GM18498 (cell line): ENCODE measurements at regions not wholly inside any gene's neighbourhood (a gene's known extent, or its start where the extent isn't known, plus 50 kb on each side); places are given as distances from the start of the nearest gene placed in this dataset.
"Not testable (repeated sequence)": the region's sequence is repeated elsewhere in the genome, so short reads cannot be mapped to it uniquely, and the experiment has no call there.

Experiments
- ATAC-seq: cut with Tn5 transposase; IDR thresholded peaks from one replicate; pipeline ENCODE4 v1.9.1; 2021; ENCODE audit warnings: mild to moderate bottlenecking, moderate library complexity; ENCODE audit not compliant: unreplicated experiment

GRCh38 chr6:77089776-77090175 is 373.5 kb downstream of the HTR1B start:
- no peak for ATAC-seq

- not testable (repeated sequence) for ATAC-seq
Measured at GRCh38 chr6:77087794-77088318, 375.4 kb downstream of the HTR1B start.

- no peak for ATAC-seq
Measured at GRCh38 chr6:77074037-77074713, 389.1 kb downstream of the HTR1B start.

GRCh38 chr6:77073410-77073760 is 389.9 kb downstream of the HTR1B start:
- no peak for ATAC-seq

- ATAC-seq: no peak
Measured at GRCh38 chr6:77072694-77073409, 390.4 kb downstream of the HTR1B start.

- no peak for ATAC-seq
Measured at GRCh38 chr6:77063494-77063893, 399.8 kb downstream of the HTR1B start.

GRCh38 chr6:77055711-77056110 is 407.6 kb downstream of the HTR1B start:
- ATAC-seq: no peak

GRCh38 chr6:77040568-77041195 is 422.6 kb downstream of the HTR1B start:
- no peak for ATAC-seq

- no peak for ATAC-seq
Measured at GRCh38 chr6:77038807-77039206, 424.5 kb downstream of the HTR1B start.

GRCh38 chr6:77037439-77037838 is 425.9 kb downstream of the HTR1B start:
- ATAC-seq: no peak

GRCh38 chr6:77036400-77036799 is 426.9 kb downstream of the HTR1B start:
- no peak for ATAC-seq

- ATAC-seq: no peak
Measured at GRCh38 chr6:77034161-77034560, 429.1 kb downstream of the HTR1B start.

- no peak for ATAC-seq
Measured at GRCh38 chr6:77030929-77031674, 432.2 kb downstream of the HTR1B start.

- no peak for ATAC-seq
Measured at GRCh38 chr6:77026341-77026740, 436.9 kb downstream of the HTR1B start.

- no peak for ATAC-seq
Measured at GRCh38 chr6:77025736-77026223, 437.5 kb downstream of the HTR1B start.

GRCh38 chr6:77021778-77022177 is 441.5 kb downstream of the HTR1B start:
- no peak for ATAC-seq

- ATAC-seq: no peak
Measured at GRCh38 chr6:77021232-77021631, 442.1 kb downstream of the HTR1B start.

GRCh38 chr6:77019081-77019480 is 444.2 kb downstream of the HTR1B start:
- no peak for ATAC-seq

- no peak for ATAC-seq
Measured at GRCh38 chr6:77017537-77017936, 445.8 kb downstream of the HTR1B start.

- ATAC-seq: no peak
Measured at GRCh38 chr6:77015350-77015749, 447.9 kb downstream of the HTR1B start.

GRCh38 chr6:77011929-77012545 is 451.3 kb downstream of the HTR1B start:
- no peak for ATAC-seq
